ENCODE measurements at regions not wholly inside any gene's neighbourhood (a gene's known extent, or its start where the extent isn't known, plus 50 kb on each side); places are given as distances from the start of the nearest gene placed in this dataset.

DNA sequence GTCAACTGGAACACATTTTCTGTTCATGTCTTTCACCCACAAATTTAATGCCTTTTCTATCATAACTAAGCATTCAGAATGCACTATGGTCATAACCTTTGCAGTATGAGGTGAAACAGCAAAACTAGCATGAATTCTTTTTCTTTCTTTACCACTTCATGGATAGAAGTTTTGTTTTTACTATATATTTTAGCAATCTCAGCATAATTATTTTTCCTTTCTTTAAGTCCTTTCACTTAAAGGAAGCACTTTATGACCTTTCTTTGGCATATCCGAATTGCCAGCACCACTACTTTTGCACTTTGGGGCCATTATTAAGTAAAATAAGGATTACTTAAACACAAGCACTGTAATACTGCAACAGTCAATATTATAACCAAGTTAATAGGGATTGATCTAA, 115.1 kb upstream of the DKK2 start:
- Histone ChIP-seq H3K4me3 (ENCODE audit: low read depth, low read length) (no peak overlapping the region), H3K27me3 (replicated peaks) (no peaks in the 10 kb centered on the region), H3K36me3 (replicated peaks) (no peaks in the 10 kb centered on the region), H3K27ac (no peak overlapping the region)
- TF ChIP-seq, protein P1, sequence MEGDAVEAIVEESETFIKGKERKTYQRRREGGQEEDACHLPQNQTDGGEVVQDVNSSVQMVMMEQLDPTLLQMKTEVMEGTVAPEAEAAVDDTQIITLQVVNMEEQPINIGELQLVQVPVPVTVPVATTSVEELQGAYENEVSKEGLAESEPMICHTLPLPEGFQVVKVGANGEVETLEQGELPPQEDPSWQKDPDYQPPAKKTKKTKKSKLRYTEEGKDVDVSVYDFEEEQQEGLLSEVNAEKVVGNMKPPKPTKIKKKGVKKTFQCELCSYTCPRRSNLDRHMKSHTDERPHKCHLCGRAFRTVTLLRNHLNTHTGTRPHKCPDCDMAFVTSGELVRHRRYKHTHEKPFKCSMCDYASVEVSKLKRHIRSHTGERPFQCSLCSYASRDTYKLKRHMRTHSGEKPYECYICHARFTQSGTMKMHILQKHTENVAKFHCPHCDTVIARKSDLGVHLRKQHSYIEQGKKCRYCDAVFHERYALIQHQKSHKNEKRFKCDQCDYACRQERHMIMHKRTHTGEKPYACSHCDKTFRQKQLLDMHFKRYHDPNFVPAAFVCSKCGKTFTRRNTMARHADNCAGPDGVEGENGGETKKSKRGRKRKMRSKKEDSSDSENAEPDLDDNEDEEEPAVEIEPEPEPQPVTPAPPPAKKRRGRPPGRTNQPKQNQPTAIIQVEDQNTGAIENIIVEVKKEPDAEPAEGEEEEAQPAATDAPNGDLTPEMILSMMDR (IDR thresholded peaks at IDR 0.05; ENCODE audit: low read depth, low read length, missing control alignments): no peak
- DNase-seq: no peak
- in situ Hi-C loops (cut with HindIII; ENCODE audit: low pct_ligation_motif_present, low sequenced_read_pairs): no loop called here

DNA sequence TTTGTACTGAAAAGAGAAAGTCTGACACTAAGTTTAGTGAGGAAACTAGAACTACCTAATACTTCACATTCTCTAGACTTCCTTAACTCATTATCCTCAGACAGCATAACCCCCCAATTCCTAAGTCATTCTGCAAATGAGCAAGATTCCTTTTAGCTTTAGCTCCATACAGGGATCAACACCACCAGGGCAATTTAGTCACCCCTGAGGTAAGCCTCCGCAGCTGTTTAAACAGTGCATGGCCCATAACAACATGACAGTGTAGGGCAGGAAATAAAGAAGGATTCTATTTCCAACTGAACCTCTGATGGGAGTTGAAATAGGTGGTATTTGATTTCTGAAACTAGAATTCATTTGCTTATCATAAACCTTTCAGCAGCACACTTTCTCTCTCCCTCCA, 112.8 kb upstream of the DKK2 start:
- H3K27ac ChIP-seq: no peak overlapping the region
- H3K36me3 ChIP-seq (replicated peaks): no peaks in the 10 kb centered on the region
- H3K27me3 ChIP-seq (replicated peaks): no peaks in the 10 kb centered on the region
- in situ Hi-C loops (cut with HindIII; ENCODE audit: low pct_ligation_motif_present, low sequenced_read_pairs): no loop called here
- DNase-seq: peak; percentile 11
- TF ChIP-seq, protein P1 (IDR thresholded peaks at IDR 0.05; ENCODE audit: low read depth, low read length, missing control alignments): no peak
- no peak overlapping the region for H3K4me3 ChIP-seq (ENCODE audit: low read depth, low read length)

DNA sequence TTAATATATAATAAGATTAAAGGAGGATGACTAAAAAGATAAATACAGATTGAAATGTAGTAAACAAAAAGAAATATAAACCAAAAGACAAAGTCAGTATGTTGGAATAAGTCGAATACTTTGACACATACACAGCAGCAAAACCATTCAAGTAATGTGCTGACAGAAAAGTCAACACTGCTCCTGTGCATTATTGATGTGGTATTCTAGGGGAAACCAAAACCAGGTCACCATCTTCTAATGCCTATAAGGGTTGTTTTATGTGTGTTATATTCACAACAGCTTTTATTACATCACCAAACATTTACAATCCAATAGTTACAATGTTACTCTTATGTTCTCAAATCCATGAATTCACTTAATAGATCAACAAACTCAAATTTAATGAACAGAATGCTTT, 111.8 kb upstream of the DKK2 start:
- DNase-seq: no peak
- H3K27me3 ChIP-seq (replicated peaks): no peaks in the 10 kb centered on the region
- H3K36me3 ChIP-seq (replicated peaks): no peaks in the 10 kb centered on the region
- H3K27ac ChIP-seq: no peak overlapping the region
- H3K4me3 ChIP-seq (ENCODE audit: low read depth, low read length): no peak overlapping the region
- TF ChIP-seq, protein P1 (IDR thresholded peaks at IDR 0.05; ENCODE audit: low read depth, low read length, missing control alignments): no peak
- in situ Hi-C loops (cut with HindIII; ENCODE audit: low pct_ligation_motif_present, low sequenced_read_pairs): no loop called here

DNA sequence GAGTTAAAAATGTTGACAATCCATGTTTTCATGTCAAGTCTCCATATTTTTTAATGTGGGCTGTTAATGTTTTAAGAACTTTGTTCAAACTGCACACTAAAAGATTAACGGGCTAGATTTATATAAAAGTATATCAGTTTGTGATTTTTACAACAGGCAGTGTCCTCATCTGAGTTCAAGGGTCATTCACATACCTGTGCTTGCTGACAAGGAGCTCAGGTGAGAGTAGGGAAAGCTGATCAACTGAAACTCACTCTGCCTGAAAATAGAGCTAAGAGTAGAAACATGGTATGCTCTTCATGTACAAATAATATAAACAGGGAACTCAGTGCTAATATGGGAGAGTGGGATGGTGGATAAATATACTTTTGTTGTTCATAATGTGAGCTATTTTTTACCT, 102.3 kb upstream of the DKK2 start:
- in situ Hi-C loops (cut with HindIII; ENCODE audit: low pct_ligation_motif_present, low sequenced_read_pairs): no loop called here
- TF ChIP-seq, protein P1 (IDR thresholded peaks at IDR 0.05; ENCODE audit: low read depth, low read length, missing control alignments): no peak
- Histone ChIP-seq H3K36me3 (replicated peaks) (no peaks in the 10 kb centered on the region), H3K27ac (no peak overlapping the region), H3K4me3 (ENCODE audit: low read depth, low read length) (no peak overlapping the region), H3K27me3 (replicated peaks) (no peaks in the 10 kb centered on the region)
- DNase-seq: no peak

DNA sequence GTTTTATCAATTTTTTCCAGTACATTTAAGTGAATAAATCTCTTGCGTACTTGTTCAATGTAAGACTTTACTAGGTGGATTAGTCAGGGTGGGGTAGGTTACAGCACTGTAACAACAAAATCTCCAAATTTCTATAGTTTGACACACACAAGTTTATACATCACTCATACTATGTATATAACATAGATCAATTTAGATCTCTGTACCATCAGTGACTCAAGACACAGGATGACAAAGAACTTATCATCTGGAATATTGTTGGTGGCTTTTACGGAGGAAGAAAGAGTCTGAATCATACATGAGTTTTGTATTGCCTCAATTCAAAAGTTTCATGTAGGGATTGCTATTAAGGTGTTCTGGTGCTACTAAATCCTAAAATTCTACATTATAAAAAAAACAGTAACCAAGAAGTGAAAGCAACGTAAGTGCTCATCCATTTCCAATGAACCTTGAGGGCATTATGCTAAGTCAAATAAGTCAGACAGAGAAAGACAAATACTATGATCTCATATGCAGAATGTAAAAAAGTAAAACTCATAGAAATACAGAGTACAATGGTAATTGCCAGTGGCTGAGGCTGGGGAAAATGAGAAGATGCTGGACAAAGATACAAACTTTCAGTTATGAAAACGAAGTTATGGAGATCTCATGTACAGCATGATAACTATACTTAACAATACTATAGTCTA, 98.0 kb upstream of the DKK2 start:
- DNase-seq: no peak
- in situ Hi-C loops (cut with HindIII; ENCODE audit: low pct_ligation_motif_present, low sequenced_read_pairs): no loop called here
- Histone ChIP-seq H3K4me3 (ENCODE audit: low read depth, low read length) (no peak overlapping the region), H3K27me3 (replicated peaks) (no peaks in the 10 kb centered on the region), H3K36me3 (replicated peaks) (no peaks in the 10 kb centered on the region), H3K27ac (no peak overlapping the region)
- TF ChIP-seq, protein P1 (IDR thresholded peaks at IDR 0.05; ENCODE audit: low read depth, low read length, missing control alignments): no peak

DNA sequence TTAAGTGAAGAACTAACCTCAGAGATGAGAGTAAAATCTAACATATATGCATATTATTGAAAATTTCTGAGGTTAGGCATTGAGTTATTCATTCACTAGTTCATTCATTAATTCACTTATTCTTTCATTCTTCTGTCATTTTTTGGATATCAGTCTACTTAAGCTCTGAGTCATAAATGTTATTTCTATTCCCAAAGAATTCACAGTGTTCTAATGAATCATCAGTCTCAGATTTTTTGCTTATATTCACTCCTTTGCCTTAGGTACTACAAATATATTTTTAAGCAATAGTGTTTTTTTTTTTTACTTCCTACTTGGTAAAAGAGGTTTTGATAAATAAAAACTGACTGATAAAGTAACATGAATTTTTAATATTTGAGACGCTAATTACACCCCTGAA, 95.2 kb upstream of the DKK2 start:
- H3K36me3 ChIP-seq (replicated peaks): no peaks in the 10 kb centered on the region
- in situ Hi-C loops (cut with HindIII; ENCODE audit: low pct_ligation_motif_present, low sequenced_read_pairs): no loop called here
- H3K27ac ChIP-seq: no peak overlapping the region
- TF ChIP-seq, protein P1 (IDR thresholded peaks at IDR 0.05; ENCODE audit: low read depth, low read length, missing control alignments): no peak
- no peaks in the 10 kb centered on the region for H3K27me3 ChIP-seq (replicated peaks)
- no peak for DNase-seq
- H3K4me3 ChIP-seq (ENCODE audit: low read depth, low read length): no peak overlapping the region
